ENCODE measurements at regions not wholly inside any gene's neighbourhood (a gene's known extent, or its start where the extent isn't known, plus 50 kb on each side); places are given as distances from the start of the nearest gene placed in this dataset.

GRCh38 chr16:9366048-9366969 lies 274.9 kb downstream of the HAPSTR1 start:
- TF ChIP-seq, protein P1, sequence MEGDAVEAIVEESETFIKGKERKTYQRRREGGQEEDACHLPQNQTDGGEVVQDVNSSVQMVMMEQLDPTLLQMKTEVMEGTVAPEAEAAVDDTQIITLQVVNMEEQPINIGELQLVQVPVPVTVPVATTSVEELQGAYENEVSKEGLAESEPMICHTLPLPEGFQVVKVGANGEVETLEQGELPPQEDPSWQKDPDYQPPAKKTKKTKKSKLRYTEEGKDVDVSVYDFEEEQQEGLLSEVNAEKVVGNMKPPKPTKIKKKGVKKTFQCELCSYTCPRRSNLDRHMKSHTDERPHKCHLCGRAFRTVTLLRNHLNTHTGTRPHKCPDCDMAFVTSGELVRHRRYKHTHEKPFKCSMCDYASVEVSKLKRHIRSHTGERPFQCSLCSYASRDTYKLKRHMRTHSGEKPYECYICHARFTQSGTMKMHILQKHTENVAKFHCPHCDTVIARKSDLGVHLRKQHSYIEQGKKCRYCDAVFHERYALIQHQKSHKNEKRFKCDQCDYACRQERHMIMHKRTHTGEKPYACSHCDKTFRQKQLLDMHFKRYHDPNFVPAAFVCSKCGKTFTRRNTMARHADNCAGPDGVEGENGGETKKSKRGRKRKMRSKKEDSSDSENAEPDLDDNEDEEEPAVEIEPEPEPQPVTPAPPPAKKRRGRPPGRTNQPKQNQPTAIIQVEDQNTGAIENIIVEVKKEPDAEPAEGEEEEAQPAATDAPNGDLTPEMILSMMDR (conservative IDR thresholded peaks at IDR 0.05; ENCODE audit: low read depth, low read length), result no peak
- no peak for TF ChIP-seq EZH2 (IDR thresholded peaks at IDR 0.05; ENCODE audit: borderline replicate concordance, low read depth, low read length, poor library complexity, severe bottlenecking)
